Natural killer cell (primary cell): ENCODE measurements at regions not wholly inside any gene's neighbourhood (a gene's known extent, or its start where the extent isn't known, plus 50 kb on each side); places are given as distances from the start of the nearest gene placed in this dataset.

Experiments
- ATAC-seq, 3 donors: fragments of 150-1000 bp in 2 of 3; fragments of 200-7000 bp in 1 of 3; cut with Tn5 transposase; 1 replicate in 1 of 3; 2 replicates in 2 of 3; pipeline ENCODE4 v1.10.0; 2021; ENCODE audit warnings: mild to moderate bottlenecking in 2 of 3, moderate library complexity in 2 of 3
- DNase-seq, 2 donors: peaks; one replicate each; pipeline versions ENCODE4 v3.0.0 to v3.0.0-alpha.2; 2013 to 2021; ENCODE audit warnings: mixed read lengths in 1 of 2
- H3K27ac ChIP-seq: one replicate; pipeline ENCODE4 v1.5.1; 2013; ENCODE audit warnings: mild to moderate bottlenecking, low read length
- H3K27me3 ChIP-seq: one replicate; pipeline ENCODE4 v1.6.1; 2013; ENCODE audit warnings: low read length; ENCODE audit not compliant: control insufficient read depth, insufficient read depth
- H3K36me3 ChIP-seq: one replicate; pipeline ENCODE4 v1.6.1; 2013; ENCODE audit warnings: low read length; ENCODE audit not compliant: control insufficient read depth, insufficient read depth
- H3K4me1 ChIP-seq: one replicate; pipeline ENCODE4 v1.6.1; 2013; ENCODE audit warnings: low read length; ENCODE audit not compliant: control insufficient read depth, insufficient read depth
- H3K4me3 ChIP-seq: one replicate; pipeline ENCODE4 v1.5.1; 2013; ENCODE audit warnings: low read length
- H3K9me3 ChIP-seq: one replicate; pipeline ENCODE4 v1.6.1; 2013; ENCODE audit warnings: low read length; ENCODE audit not compliant: control insufficient read depth, insufficient read depth
- H3K27ac Mint-ChIP-seq, 2 donors: one replicate each; pipeline ENCODE4 v1.8.0; 2022; ENCODE audit warnings: mild to moderate bottlenecking in 2 of 2, mixed read lengths in 2 of 2, moderate library complexity in 1 of 2
- H3K27me3 Mint-ChIP-seq, 2 donors: one replicate each; pipeline ENCODE4 v1.8.0; 2022; ENCODE audit warnings: low read depth in 2 of 2, mixed read lengths in 2 of 2
- H3K36me3 Mint-ChIP-seq: one replicate; pipeline ENCODE4 v1.8.0; 2022; ENCODE audit warnings: mixed read lengths
- H3K4me1 Mint-ChIP-seq, 2 donors: one replicate each; pipeline ENCODE4 v1.8.0; 2022; ENCODE audit warnings: mixed read lengths in 2 of 2
- H3K4me3 Mint-ChIP-seq: one replicate; pipeline ENCODE4 v1.8.0; 2022; ENCODE audit warnings: mild to moderate bottlenecking, moderate library complexity, mixed read lengths
- H3K9me3 Mint-ChIP-seq, 2 donors: one replicate each; pipeline ENCODE4 v1.8.0; 2022; ENCODE audit warnings: mixed read lengths in 2 of 2
- CTCF ChIP-seq: fragments of 200-600 bp; IDR thresholded peaks from one replicate; pipeline ENCODE4 v1.8.0; 2022; ENCODE audit warnings: antibody characterized with exemption
- WGBS: methylation state at CpG from one replicate; pipeline ENCODE4 v1.1.7; 2013; ENCODE audit warnings: missing lambda C conversion rate; ENCODE audit not compliant: insufficient coverage; 5-methylcytosine and 5-hydroxymethylcytosine counted together
- intact Hi-C: fragments of 100-400 bp; cut with micrococcal nuclease; formaldehyde crosslinking; loops from one replicate; pipeline ENCODE4 v1.14.2; 2022

GRCh38 chr6:168155821-168156741 is 77.1 kb upstream of the FRMD1 start:
- H3K27me3 Mint-ChIP-seq: peaks cover 9 to 34% of the 10 kb centered on the region in 2 donors
- intact Hi-C loops: no loop called here
- H3K9me3 Mint-ChIP-seq: no peaks in the 10 kb centered on the region
- WGBS: 87% methylated on average over 23 of the region's 24 CpGs
- no peak for DNase-seq
- H3K4me1 Mint-ChIP-seq: no peaks in the 10 kb centered on the region
- no peak for ATAC-seq
- Histone ChIP-seq H3K4me3 (no peak overlapping the region), H3K36me3 (no peaks in the 10 kb centered on the region), H3K27me3 (peaks cover 3% of the 10 kb centered on the region), H3K4me1 (no peaks in the 10 kb centered on the region), H3K9me3 (no peaks in the 10 kb centered on the region), H3K27ac (no peak overlapping the region)
- H3K27ac Mint-ChIP-seq: no peak overlapping the region
- H3K4me3 Mint-ChIP-seq: no peak overlapping the region
- H3K36me3 Mint-ChIP-seq: no peaks in the 10 kb centered on the region
- TF ChIP-seq CTCF: no peak

DNA sequence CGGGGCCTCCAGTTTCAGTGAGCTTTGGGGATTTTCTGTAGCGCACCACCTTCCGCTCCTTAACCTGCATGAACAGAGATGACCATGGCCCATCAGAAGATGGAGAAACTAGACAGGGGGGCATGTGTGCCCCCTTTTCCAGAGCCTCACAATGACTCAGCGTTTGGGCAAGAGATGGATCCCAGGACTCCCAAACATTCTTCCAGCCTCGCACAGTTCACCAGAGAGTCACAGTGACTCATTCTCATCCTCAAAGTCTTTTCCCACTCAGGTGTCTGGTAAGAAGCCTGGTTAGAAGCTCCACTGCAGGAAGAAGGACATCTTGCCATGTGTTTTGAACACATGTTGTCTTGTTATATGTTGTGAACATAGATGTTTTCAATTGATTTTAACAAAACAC is 76.2 kb upstream of the FRMD1 start:
- Mint-ChIP-seq H3K4me3 (no peak overlapping the region), H3K36me3 (no peaks in the 10 kb centered on the region), H3K27ac (no peak overlapping the region), H3K9me3 (no peaks in the 10 kb centered on the region), H3K4me1 (no peaks in the 10 kb centered on the region), H3K27me3 (peaks cover 17 to 38% of the 10 kb centered on the region in 2 donors)
- Histone ChIP-seq H3K9me3 (no peaks in the 10 kb centered on the region), H3K27ac (no peak overlapping the region), H3K36me3 (no peaks in the 10 kb centered on the region), H3K4me1 (no peaks in the 10 kb centered on the region), H3K27me3 (peaks cover 3% of the 10 kb centered on the region), H3K4me3 (no peak overlapping the region)
- no peak for ATAC-seq
- no peak for DNase-seq
- TF ChIP-seq CTCF: no peak
- intact Hi-C loops: no loop called here
- WGBS: 93% methylated on average over 5 of the region's 5 CpGs

GRCh38 chr6:168154263-168154917 is 75.4 kb upstream of the FRMD1 start:
- Histone ChIP-seq H3K27ac (no peak overlapping the region), H3K36me3 (no peaks in the 10 kb centered on the region), H3K9me3 (no peaks in the 10 kb centered on the region), H3K4me3 (no peak overlapping the region), H3K4me1 (no peaks in the 10 kb centered on the region), H3K27me3 (peaks cover 3% of the 10 kb centered on the region)
- TF ChIP-seq CTCF: no peak
- H3K27me3 Mint-ChIP-seq: peaks cover 22 to 46% of the 10 kb centered on the region in 2 donors
- no peaks in the 10 kb centered on the region for H3K9me3 Mint-ChIP-seq
- H3K27ac Mint-ChIP-seq: no peak overlapping the region
- H3K4me3 Mint-ChIP-seq: no peak overlapping the region
- ATAC-seq (peak in 1 of 3 donors; percentile 25), DNase-seq (no peak)
- no peaks in the 10 kb centered on the region for H3K36me3 Mint-ChIP-seq
- intact Hi-C loops: no loop called here
- WGBS: 78% methylated on average over 7 of the region's 7 CpGs
- no peaks in the 10 kb centered on the region for H3K4me1 Mint-ChIP-seq
